Astrocyte of the spinal cord (primary cell): ENCODE measurements at regions not wholly inside any gene's neighbourhood (a gene's known extent, or its start where the extent isn't known, plus 50 kb on each side); places are given as distances from the start of the nearest gene placed in this dataset.
"Not testable (repeated sequence)": the region's sequence is repeated elsewhere in the genome, so short reads cannot be mapped to it uniquely, and the experiment has no call there.

Experiments used
- DNase-seq: peaks from one replicate; pipeline ENCODE4 v3.0.0; 2011; ENCODE audit warnings: low read depth, low spot score
- H3K4me3 ChIP-seq: 2 replicates; pipeline ENCODE4 v1.5.1; 2011; ENCODE audit warnings: low read depth, mild to moderate bottlenecking, low read length, moderate library complexity
- in situ Hi-C: cut with HindIII; loops from 2 replicates; pipeline ENCODE4 v1.10.0; 2017; ENCODE audit warnings: low sequenced_read_pairs
- TF ChIP-seq, protein P1 (sequence below): IDR thresholded peaks from 2 replicates; pipeline ENCODE4 v1.5.1; 2012; ENCODE audit warnings: low read depth, mild to moderate bottlenecking, low read length, inconsistent platforms

DNA sequence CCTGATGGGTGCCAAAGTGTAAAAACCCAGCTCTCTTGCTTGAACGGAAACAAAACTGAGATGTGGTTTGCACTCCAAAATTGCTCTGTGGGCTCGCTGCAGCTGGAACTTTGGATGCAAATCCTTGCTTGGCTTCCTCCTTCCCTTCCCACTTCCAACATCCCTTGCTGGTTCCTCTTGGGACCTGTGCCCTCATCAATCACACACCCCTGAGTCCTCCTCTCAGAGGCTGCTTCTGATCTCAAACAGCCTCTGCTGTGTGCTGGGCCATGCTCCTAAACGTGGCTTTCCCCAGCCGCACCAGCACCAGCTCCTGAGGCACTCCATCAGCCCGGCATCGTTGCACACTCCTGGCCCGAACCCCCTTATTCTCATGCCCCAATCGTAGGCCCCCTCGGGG is 124.3 kb upstream of the RAB4A start:
- TF ChIP-seq, protein P1, sequence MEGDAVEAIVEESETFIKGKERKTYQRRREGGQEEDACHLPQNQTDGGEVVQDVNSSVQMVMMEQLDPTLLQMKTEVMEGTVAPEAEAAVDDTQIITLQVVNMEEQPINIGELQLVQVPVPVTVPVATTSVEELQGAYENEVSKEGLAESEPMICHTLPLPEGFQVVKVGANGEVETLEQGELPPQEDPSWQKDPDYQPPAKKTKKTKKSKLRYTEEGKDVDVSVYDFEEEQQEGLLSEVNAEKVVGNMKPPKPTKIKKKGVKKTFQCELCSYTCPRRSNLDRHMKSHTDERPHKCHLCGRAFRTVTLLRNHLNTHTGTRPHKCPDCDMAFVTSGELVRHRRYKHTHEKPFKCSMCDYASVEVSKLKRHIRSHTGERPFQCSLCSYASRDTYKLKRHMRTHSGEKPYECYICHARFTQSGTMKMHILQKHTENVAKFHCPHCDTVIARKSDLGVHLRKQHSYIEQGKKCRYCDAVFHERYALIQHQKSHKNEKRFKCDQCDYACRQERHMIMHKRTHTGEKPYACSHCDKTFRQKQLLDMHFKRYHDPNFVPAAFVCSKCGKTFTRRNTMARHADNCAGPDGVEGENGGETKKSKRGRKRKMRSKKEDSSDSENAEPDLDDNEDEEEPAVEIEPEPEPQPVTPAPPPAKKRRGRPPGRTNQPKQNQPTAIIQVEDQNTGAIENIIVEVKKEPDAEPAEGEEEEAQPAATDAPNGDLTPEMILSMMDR = no peak
- H3K4me3 ChIP-seq = no peak overlapping the region
- in situ Hi-C loops = no loop called here
- no peak for DNase-seq

DNA sequence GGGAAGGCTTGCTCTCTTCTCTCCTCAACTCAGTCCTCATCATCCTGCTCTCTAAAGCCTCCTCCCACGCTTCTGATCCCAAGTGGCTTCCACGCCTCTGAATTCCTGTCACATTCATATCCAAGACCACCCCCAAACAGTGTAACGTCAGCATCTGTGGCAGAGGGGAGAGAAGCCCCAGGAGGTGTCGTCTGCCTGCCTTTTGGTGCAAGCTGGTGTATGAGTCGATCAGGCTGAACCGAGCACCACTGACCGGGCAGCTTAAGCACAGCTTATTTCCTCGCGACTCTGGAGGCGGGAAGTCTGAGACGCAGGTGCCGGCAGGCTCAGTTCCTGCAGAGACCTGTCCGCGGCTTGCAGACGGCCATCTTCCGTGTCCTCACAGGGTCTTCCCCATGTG is 123.8 kb upstream of the RAB4A start:
- in situ Hi-C loops = no loop called here
- TF ChIP-seq, protein P1 = no peak
- H3K4me3 ChIP-seq = no peak overlapping the region
- no peak for DNase-seq

DNA sequence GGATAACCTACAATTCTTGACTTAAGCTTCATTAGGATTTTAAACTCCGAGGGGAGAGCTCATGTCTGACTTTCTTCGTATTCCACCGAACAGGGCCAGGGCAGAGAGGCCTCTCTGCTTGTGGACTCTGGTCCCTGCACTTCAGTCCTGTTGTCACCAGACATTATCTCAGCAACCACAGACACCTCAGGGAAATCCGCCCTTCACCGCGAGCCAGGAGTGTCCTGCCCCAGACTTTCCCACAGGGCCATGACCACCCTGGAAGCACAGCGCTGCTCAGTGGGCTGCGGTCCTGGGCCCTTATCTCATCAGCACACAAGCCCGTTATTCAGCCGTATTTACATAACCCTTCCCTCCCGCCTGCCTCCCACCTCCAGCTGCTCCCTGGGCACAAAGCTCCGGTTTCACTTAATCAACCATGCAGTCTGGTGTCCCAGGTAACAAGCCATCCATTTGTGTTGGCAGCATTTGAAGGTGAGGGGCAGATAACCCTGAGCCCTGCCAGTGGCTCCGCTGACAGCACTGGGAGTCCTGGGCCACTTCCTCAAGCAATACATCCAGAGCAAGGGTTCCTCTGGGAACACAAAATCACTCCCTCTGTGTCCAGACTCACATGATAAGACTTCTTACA is 122.8 kb upstream of the RAB4A start:
- in situ Hi-C loops = no loop called here
- no peak for DNase-seq
- TF ChIP-seq, protein P1 = no peak
- H3K4me3 ChIP-seq = no peak overlapping the region

DNA sequence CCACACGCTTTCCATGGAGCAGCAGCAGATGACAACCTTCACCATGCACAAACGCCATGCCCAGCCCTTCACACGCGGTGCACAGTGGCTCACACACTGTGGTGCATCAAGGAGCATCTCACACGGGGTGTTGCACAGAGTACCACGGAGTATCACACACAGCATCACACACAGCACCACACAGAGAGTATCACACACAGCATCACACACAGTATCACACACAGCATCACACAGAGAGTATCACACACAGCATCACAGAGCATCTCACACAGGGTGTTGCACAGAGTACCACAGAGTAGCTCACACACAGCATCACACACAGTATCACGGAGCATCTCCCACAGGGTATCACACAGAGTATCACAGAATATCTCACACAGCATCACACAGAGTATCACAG is 122.2 kb upstream of the RAB4A start:
- DNase-seq = no peak
- in situ Hi-C loops = no loop called here
- TF ChIP-seq, protein P1 = no peak
- H3K4me3 ChIP-seq = no peak overlapping the region

DNA sequence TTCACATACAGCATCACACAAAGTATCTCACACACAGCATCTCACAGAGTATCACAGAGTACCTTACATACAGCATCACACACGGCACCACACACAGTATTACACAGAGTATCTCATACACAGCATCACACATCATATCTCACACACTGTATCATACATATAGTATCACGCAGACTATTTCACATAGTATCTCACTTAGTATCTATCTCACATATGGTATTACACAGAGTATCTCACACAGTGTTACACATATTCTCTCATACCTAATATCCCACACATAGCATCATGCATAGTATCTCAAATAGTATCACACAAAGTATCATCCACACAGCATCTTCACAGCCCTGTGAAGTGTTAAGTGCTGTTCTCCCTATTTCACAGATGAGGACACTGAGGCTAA is 121.5 kb upstream of the RAB4A start:
- H3K4me3 ChIP-seq = no peak overlapping the region
- in situ Hi-C loops = no loop called here
- TF ChIP-seq, protein P1 = no peak
- no peak for DNase-seq

DNA sequence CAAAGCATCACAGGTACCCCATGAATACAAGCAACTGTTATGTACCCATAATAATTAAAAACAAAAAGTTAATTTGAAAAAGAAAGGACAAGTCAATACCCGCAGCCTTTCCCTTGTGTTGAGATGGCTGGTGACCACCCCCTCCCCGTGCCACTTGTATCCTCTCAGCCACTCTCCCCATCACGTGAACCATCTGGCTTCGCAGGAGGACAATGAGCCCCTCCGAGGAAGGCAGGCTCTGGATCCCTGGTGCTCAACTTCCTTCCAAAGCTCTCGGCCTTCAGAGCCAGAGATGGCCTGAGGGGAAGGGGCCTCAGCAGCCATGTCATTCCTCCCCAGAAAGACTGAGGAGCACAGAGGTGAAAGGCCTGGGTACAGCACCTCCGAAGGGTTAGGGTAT is 120.4 kb upstream of the RAB4A start:
- in situ Hi-C loops = no loop called here
- TF ChIP-seq, protein P1 = no peak

DNA sequence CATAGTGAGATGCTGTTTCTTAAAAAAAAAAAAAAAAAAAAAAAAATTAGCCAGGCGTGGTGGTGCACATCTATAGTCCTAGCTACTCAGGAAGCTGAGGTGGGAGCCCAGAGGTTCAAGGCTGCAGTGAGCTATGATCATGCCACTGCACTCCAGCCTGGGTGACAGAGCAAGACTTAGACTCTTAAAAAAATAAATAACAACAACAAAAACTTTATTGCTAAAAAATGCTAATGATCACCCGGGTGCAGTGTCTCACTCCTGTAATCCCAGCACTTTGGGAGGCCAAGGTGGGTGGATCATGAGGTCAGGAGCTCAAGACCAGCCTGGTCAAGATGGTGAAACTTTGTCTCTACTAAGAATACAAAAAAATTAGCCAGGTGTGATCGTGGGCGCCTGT is 119.5 kb upstream of the RAB4A start:
- H3K4me3 ChIP-seq, DNase-seq, in situ Hi-C loops: not testable (repeated sequence)

More for the DNA sequence above, 120.4 kb upstream of the RAB4A start:
- no peak for DNase-seq
- no peak overlapping the region for H3K4me3 ChIP-seq
